ENCODE measurements at regions not wholly inside any gene's neighbourhood (a gene's known extent, or its start where the extent isn't known, plus 50 kb on each side); places are given as distances from the start of the nearest gene placed in this dataset.

DNA sequence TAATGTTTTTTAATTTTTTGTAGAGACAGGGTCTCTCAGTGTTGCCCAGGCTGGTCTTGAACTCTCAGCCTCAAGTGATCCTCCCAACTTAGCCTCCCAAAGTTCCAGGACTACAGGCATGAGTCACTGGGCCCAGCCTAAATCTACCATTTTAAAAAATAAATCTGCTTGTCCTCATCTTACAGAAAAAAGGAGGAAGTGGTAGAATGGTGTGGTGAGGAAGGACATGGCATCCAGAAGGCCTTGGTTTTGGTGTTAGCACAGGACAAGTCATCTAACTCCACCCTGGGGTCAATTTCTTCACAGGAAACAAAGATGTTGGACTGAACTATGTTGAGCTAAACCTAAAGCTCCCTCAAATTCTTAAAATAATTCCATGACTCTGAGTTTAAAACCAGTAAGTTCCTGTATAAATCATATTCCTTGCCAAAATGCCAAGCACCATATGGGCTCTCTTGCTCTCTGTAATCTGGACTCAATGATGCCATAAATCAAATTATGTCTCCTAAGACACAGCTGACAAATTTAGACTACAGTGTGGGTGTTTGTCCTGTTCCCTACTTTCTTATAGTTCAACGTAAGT is 253.9 kb upstream of the NOCT start:
- Histone ChIP-seq H3K4me2 (ENCODE audit: insufficient read depth, low read length) (no peak overlapping the region), H3K9me3 (ENCODE audit: low read depth, low read length) (no peaks in the 10 kb centered on the region), H3K36me3 (ENCODE audit: insufficient read depth, low read length) (no peaks in the 10 kb centered on the region), H4K20me1 (ENCODE audit: insufficient read depth, low read length) (no peaks in the 10 kb centered on the region), H2AFZ (ENCODE audit: low read length) (no peak overlapping the region), H3K27me3 (ENCODE audit: insufficient read depth, low read length) (no peaks in the 10 kb centered on the region), H3K79me2 (ENCODE audit: insufficient read depth, low read length) (no peaks in the 10 kb centered on the region), H3K4me1 (ENCODE audit: insufficient read depth, low read length) (no peaks in the 10 kb centered on the region), H3K27ac (ENCODE audit: low read depth, low read length) (no peak overlapping the region), H3K4me3 (ENCODE audit: insufficient read depth, low read length) (no peak overlapping the region)
- DNase-seq (ENCODE audit: insufficient read length, low spot score, missing footprints) = no peak
- TF ChIP-seq, protein P1, sequence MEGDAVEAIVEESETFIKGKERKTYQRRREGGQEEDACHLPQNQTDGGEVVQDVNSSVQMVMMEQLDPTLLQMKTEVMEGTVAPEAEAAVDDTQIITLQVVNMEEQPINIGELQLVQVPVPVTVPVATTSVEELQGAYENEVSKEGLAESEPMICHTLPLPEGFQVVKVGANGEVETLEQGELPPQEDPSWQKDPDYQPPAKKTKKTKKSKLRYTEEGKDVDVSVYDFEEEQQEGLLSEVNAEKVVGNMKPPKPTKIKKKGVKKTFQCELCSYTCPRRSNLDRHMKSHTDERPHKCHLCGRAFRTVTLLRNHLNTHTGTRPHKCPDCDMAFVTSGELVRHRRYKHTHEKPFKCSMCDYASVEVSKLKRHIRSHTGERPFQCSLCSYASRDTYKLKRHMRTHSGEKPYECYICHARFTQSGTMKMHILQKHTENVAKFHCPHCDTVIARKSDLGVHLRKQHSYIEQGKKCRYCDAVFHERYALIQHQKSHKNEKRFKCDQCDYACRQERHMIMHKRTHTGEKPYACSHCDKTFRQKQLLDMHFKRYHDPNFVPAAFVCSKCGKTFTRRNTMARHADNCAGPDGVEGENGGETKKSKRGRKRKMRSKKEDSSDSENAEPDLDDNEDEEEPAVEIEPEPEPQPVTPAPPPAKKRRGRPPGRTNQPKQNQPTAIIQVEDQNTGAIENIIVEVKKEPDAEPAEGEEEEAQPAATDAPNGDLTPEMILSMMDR (IDR thresholded peaks at IDR 0.05; ENCODE audit: extremely low read depth, low read depth, low read length) = no peak

DNA sequence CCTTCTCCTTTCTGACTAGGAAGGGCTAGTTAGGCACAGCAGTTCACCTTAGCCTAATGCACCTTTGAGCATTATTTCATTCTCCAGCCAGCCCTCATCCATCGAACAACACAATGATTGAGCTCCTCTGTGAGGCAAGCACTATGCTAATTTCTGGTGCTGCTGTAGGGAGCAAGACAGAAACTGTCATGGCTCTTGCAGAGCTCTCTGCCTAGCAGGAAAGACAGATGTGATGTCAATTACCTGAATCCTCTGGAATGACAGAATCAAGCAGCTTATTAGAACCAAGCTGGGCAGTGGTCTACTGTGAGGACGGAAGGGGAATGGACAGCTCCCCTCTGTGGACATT is 256.1 kb upstream of the NOCT start:
- no peak overlapping the region for H3K27ac ChIP-seq (ENCODE audit: low read depth, low read length)
- TF ChIP-seq, protein P1 (IDR thresholded peaks at IDR 0.05; ENCODE audit: extremely low read depth, low read depth, low read length) = no peak
- no peaks in the 10 kb centered on the region for H3K79me2 ChIP-seq (ENCODE audit: insufficient read depth, low read length)
- H3K4me1 ChIP-seq (ENCODE audit: insufficient read depth, low read length) = no peaks in the 10 kb centered on the region
- no peaks in the 10 kb centered on the region for H4K20me1 ChIP-seq (ENCODE audit: insufficient read depth, low read length)
- no peak overlapping the region for H3K4me2 ChIP-seq (ENCODE audit: insufficient read depth, low read length)
- no peak overlapping the region for H3K4me3 ChIP-seq (ENCODE audit: insufficient read depth, low read length)
- H3K9me3 ChIP-seq (ENCODE audit: low read depth, low read length) = no peaks in the 10 kb centered on the region
- H2AFZ ChIP-seq (ENCODE audit: low read length) = no peak overlapping the region
- peaks cover 3% of the 10 kb centered on the region for H3K27me3 ChIP-seq (ENCODE audit: insufficient read depth, low read length)
- no peak for DNase-seq (ENCODE audit: insufficient read length, low spot score, missing footprints)
- no peaks in the 10 kb centered on the region for H3K36me3 ChIP-seq (ENCODE audit: insufficient read depth, low read length)

DNA sequence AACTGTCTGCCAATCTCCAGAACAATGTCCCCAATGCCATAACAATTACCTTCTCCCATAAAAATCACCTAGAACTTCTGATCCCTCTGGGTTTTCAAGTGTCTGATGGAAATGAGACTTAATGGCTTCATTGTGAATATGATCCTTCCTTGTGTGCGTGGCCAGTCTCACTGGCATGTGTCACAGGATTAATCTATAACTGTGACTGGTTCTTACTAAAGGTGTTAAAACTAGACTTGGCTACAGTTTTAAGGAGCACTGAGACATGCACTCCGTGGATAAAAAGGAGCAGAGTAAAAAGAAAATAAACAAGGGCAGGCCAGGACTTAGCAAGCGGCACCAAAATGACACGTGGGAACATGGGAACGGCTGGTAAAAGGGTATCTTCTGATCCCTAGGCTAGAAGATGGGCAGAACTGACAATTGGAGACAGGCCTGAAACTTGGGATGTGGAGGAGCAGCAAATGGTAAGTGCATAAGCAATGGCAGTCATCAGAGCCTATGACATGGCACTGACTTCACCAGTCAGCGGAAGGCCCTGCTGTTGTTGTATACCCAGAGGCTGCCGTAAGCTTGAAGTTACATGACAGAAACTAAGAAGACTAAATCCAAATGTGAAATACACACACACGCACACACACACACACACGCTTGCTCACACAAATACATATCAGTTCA is 256.6 kb upstream of the NOCT start:
- Histone ChIP-seq H2AFZ (ENCODE audit: low read length) (no peak overlapping the region), H3K4me3 (ENCODE audit: insufficient read depth, low read length) (no peak overlapping the region), H3K79me2 (ENCODE audit: insufficient read depth, low read length) (no peaks in the 10 kb centered on the region), H3K27ac (ENCODE audit: low read depth, low read length) (no peak overlapping the region), H4K20me1 (ENCODE audit: insufficient read depth, low read length) (no peaks in the 10 kb centered on the region), H3K36me3 (ENCODE audit: insufficient read depth, low read length) (no peaks in the 10 kb centered on the region), H3K4me1 (ENCODE audit: insufficient read depth, low read length) (no peaks in the 10 kb centered on the region), H3K27me3 (ENCODE audit: insufficient read depth, low read length) (peaks cover 3% of the 10 kb centered on the region), H3K4me2 (ENCODE audit: insufficient read depth, low read length) (no peak overlapping the region), H3K9me3 (ENCODE audit: low read depth, low read length) (no peaks in the 10 kb centered on the region)
- no peak for DNase-seq (ENCODE audit: insufficient read length, low spot score, missing footprints)
- TF ChIP-seq, protein P1 (IDR thresholded peaks at IDR 0.05; ENCODE audit: extremely low read depth, low read depth, low read length) = no peak

DNA sequence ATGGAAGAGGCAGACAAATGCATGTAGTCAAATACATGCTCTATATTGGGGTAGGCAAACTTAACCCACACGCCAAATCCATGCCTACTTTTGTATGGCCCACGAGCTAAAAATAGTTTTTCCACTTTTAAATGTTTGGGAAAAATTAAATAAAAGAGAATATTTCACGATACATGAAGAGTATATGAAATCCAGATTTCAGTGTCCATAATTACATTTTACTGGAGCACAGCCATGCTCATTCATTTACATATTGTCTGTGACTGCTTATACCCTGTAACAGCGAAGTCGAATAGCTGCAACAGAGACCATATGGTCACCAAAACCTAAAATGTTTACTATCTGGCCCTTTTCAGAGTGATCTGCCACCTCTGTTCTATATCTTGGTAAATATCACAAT is 257.4 kb upstream of the NOCT start:
- Histone ChIP-seq H3K79me2 (ENCODE audit: insufficient read depth, low read length) (no peaks in the 10 kb centered on the region), H3K9me3 (ENCODE audit: low read depth, low read length) (no peaks in the 10 kb centered on the region), H3K36me3 (ENCODE audit: insufficient read depth, low read length) (no peaks in the 10 kb centered on the region), H2AFZ (ENCODE audit: low read length) (no peak overlapping the region), H3K4me2 (ENCODE audit: insufficient read depth, low read length) (no peak overlapping the region), H4K20me1 (ENCODE audit: insufficient read depth, low read length) (no peaks in the 10 kb centered on the region), H3K27me3 (ENCODE audit: insufficient read depth, low read length) (peaks cover 3% of the 10 kb centered on the region), H3K4me1 (ENCODE audit: insufficient read depth, low read length) (no peaks in the 10 kb centered on the region), H3K4me3 (ENCODE audit: insufficient read depth, low read length) (no peak overlapping the region), H3K27ac (ENCODE audit: low read depth, low read length) (no peak overlapping the region)
- no peak for DNase-seq (ENCODE audit: insufficient read length, low spot score, missing footprints)
- TF ChIP-seq, protein P1 (IDR thresholded peaks at IDR 0.05; ENCODE audit: extremely low read depth, low read depth, low read length) = no peak
